H1 (cell line): ENCODE measurements at regions not wholly inside any gene's neighbourhood (a gene's known extent, or its start where the extent isn't known, plus 50 kb on each side); places are given as distances from the start of the nearest gene placed in this dataset.

Source experiments
- CTCF ChIA-PET: fragments of 300-600 bp; sonication (Branson Sonifier 250); formaldehyde crosslinking; loops from one replicate; lab custom pipeline; 2021; ENCODE audit not compliant: partially characterized antibody; lab: Charles Lee
- POLR2A ChIA-PET: fragments of 300-600 bp; sonication (Branson Sonifier 250); formaldehyde crosslinking; loops from one replicate; lab custom pipeline; 2021; ENCODE audit warnings: inconsistent platforms; ENCODE audit not compliant: partially characterized antibody; lab: Charles Lee
- DNase-seq, 2 experiments: peaks; one replicate each; pipeline versions ENCODE4 v3.0.0 to v3.0.0-alpha.2; 2010 to 2022; ENCODE audit warnings: low spot score in 2 of 2, low read depth in 1 of 2, mixed read lengths in 1 of 2
- FAIRE-seq: peaks from 2 replicates; lab custom pipeline; 2011; peaks lifted over from hg19 to GRCh38; lab: Jason Lieb, UNC
- H2AFZ ChIP-seq: 2 replicates; pipeline ENCODE4 v1.8.1; 2012; ENCODE audit warnings: low read length, inconsistent platforms
- H2AK5ac ChIP-seq: 2 replicates; pipeline ENCODE4 v1.6.1; 2013; ENCODE audit warnings: low read depth, low read length
- H2BK120ac ChIP-seq: replicated peaks from 2 replicates; pipeline ENCODE3; 2013; ENCODE audit warnings: low read depth, low read length, inconsistent platforms
- H2BK12ac ChIP-seq: 2 replicates; pipeline ENCODE4 v1.6.1; 2013; ENCODE audit warnings: low read depth, low read length
- H2BK15ac ChIP-seq: 2 replicates; pipeline ENCODE4 v1.6.1; 2013; ENCODE audit warnings: low read length
- H2BK20ac ChIP-seq: 2 replicates; pipeline ENCODE4 v1.6.1; 2013; ENCODE audit warnings: low read length
- H2BK5ac ChIP-seq: 2 replicates; pipeline ENCODE4 v1.6.1; 2013; ENCODE audit warnings: low read depth, low read length
- H3K14ac ChIP-seq: 2 replicates; pipeline ENCODE4 v1.6.1; 2013; ENCODE audit warnings: inconsistent platforms; ENCODE audit not compliant: insufficient read length
- H3K18ac ChIP-seq: 2 replicates; pipeline ENCODE4 v1.6.1; 2013; ENCODE audit warnings: low read length; ENCODE audit errors: extremely low read depth
- H3K23ac ChIP-seq: 2 replicates; pipeline ENCODE4 v1.6.1; 2013; ENCODE audit warnings: inconsistent platforms; ENCODE audit not compliant: insufficient read length
- H3K23me2 ChIP-seq: 2 replicates; pipeline ENCODE4 v1.6.1; 2013; ENCODE audit warnings: low read depth, low read length
- H3K27ac ChIP-seq: 2 replicates; pipeline ENCODE4 v1.6.1; 2011; ENCODE audit warnings: low read depth, low read length, inconsistent platforms
- H3K27me3 ChIP-seq, 4 experiments: replicated peaks in 1 of 4; 1 replicate in 1 of 4; 2 replicates in 3 of 4; pipeline versions ENCODE4 v1.6.1 to v1.8.1; 2011 to 2013; ENCODE audit warnings: low read length in 3 of 4, mild to moderate bottlenecking in 3 of 4, inconsistent platforms in 2 of 4, mixed read lengths in 2 of 4, moderate library complexity in 1 of 4; ENCODE audit not compliant: control insufficient read depth in 3 of 4, insufficient read depth in 3 of 4; ENCODE audit errors: extremely low read depth in 1 of 4
- H3K36me3 ChIP-seq, 4 experiments: 2 replicates each; pipeline versions ENCODE4 v1.6.1 to v1.8.1; 2011 to 2013; ENCODE audit warnings: mild to moderate bottlenecking in 4 of 4, low read length in 3 of 4, moderate library complexity in 2 of 4, control low read depth in 1 of 4, inconsistent platforms in 1 of 4; ENCODE audit not compliant: insufficient read depth in 4 of 4, control insufficient read depth in 2 of 4
- H3K4ac ChIP-seq: replicated peaks from 2 replicates; pipeline ENCODE3; 2013; ENCODE audit warnings: low read length, low read depth, mixed read lengths, inconsistent platforms; ENCODE audit not compliant: insufficient read length
- H3K4me1 ChIP-seq, 4 experiments: replicated peaks in 1 of 4; 1 replicate in 1 of 4; 2 replicates in 3 of 4; pipeline versions ENCODE4 v1.6.1 to v1.8.1; 2011 to 2013; ENCODE audit warnings: low read length in 3 of 4, inconsistent platforms in 2 of 4, mixed read lengths in 1 of 4; ENCODE audit not compliant: insufficient read depth in 4 of 4, control insufficient read depth in 3 of 4
- H3K4me2 ChIP-seq, 2 experiments: 2 replicates each; pipeline versions ENCODE4 v1.6.1 to v1.8.1; 2011 to 2013; ENCODE audit warnings: low read depth in 2 of 2, low read length in 2 of 2, control low read depth in 1 of 2, inconsistent platforms in 1 of 2, mild to moderate bottlenecking in 1 of 2; ENCODE audit not compliant: insufficient read depth in 1 of 2
- H3K4me3 ChIP-seq, 4 experiments: fragments of 200-600, 300-600 bp in 1 of 4; sonication (generic), shearing (Covaris generic), sonication (Bioruptor Twin) in 1 of 4; 2 replicates each; pipeline versions ENCODE4 v1.5.1 to v1.8.1; 2011 to 2016; ENCODE audit warnings: low read length in 4 of 4, low read depth in 3 of 4, control low read depth in 2 of 4, inconsistent platforms in 2 of 4, mild to moderate bottlenecking in 2 of 4, mixed read lengths in 1 of 4, moderate library complexity in 1 of 4; ENCODE audit not compliant: insufficient read depth in 2 of 4; ENCODE audit errors: extremely low read depth in 1 of 4
- H3K56ac ChIP-seq: replicated peaks from 2 replicates; pipeline ENCODE3; 2013; ENCODE audit warnings: low read depth, mild to moderate bottlenecking, mixed read lengths, low read length, inconsistent platforms; ENCODE audit not compliant: insufficient read length
- H3K79me1 ChIP-seq: 2 replicates; pipeline ENCODE4 v1.6.1; 2013; ENCODE audit warnings: low read depth, low read length, control low read depth
- H3K79me2 ChIP-seq, 2 experiments: 2 replicates each; pipeline versions ENCODE4 v1.6.1 to v1.8.1; 2012 to 2013; ENCODE audit warnings: low read length in 2 of 2, mild to moderate bottlenecking in 2 of 2, inconsistent platforms in 1 of 2; ENCODE audit not compliant: insufficient read depth in 2 of 2, control insufficient read depth in 1 of 2
- H3K9ac ChIP-seq, 4 experiments: replicated peaks in 1 of 4; 1 replicate in 1 of 4; 2 replicates in 3 of 4; pipeline versions ENCODE4 v1.6.1 to v1.8.1; 2011 to 2013; ENCODE audit warnings: low read depth in 3 of 4, low read length in 3 of 4, control low read depth in 2 of 4, mild to moderate bottlenecking in 2 of 4, moderate library complexity in 2 of 4, inconsistent platforms in 1 of 4; ENCODE audit errors: extremely low read depth in 1 of 4
- H3K9me3 ChIP-seq, 2 experiments: 2 replicates each; pipeline versions ENCODE4 v1.6.1 to v1.8.1; 2012 to 2013; ENCODE audit warnings: mild to moderate bottlenecking in 2 of 2, moderate library complexity in 2 of 2, control low read depth in 1 of 2, inconsistent platforms in 1 of 2, low read depth in 1 of 2, low read length in 1 of 2, mixed read lengths in 1 of 2; ENCODE audit not compliant: insufficient read depth in 2 of 2
- H4K20me1 ChIP-seq, 2 experiments: replicated peaks in 1 of 2; 2 replicates each; pipeline versions ENCODE3 to v1.8.1; 2011 to 2013; ENCODE audit warnings: inconsistent platforms in 2 of 2, low read length in 2 of 2, mild to moderate bottlenecking in 1 of 2; ENCODE audit not compliant: insufficient read depth in 2 of 2, control insufficient read depth in 1 of 2
- H4K5ac ChIP-seq: 2 replicates; pipeline ENCODE4 v1.6.1; 2013; ENCODE audit warnings: low read length, low read depth, mixed read lengths, inconsistent platforms; ENCODE audit not compliant: insufficient read length
- H4K8ac ChIP-seq: 2 replicates; pipeline ENCODE4 v1.8.0; 2013; ENCODE audit warnings: mild to moderate bottlenecking, moderate library complexity, low read length, inconsistent platforms; ENCODE audit not compliant: insufficient read depth; ENCODE audit errors: extremely low read depth
- H4K91ac ChIP-seq: replicated peaks from 2 replicates; pipeline ENCODE3; 2013; ENCODE audit warnings: low read length, mixed read lengths, inconsistent platforms; ENCODE audit not compliant: insufficient read length
- BCL11A ChIP-seq, 2 experiments: IDR thresholded peaks; one replicate each; pipeline ENCODE4 v1.6.1; 2011; ENCODE audit warnings: low read depth in 2 of 2, low read length in 2 of 2, mild to moderate bottlenecking in 2 of 2
- CEBPB ChIP-seq: IDR thresholded peaks from 2 replicates; pipeline ENCODE4 v1.6.1; 2012; ENCODE audit warnings: low read depth, low read length
- CTBP2 ChIP-seq: IDR thresholded peaks from 2 replicates; pipeline ENCODE4 v1.7.0; 2011; ENCODE audit warnings: borderline replicate concordance, mild to moderate bottlenecking, moderate library complexity, mixed read lengths, low read length; ENCODE audit not compliant: insufficient read depth, insufficient read length
- E2F6 ChIP-seq: IDR thresholded peaks from 2 replicates; pipeline ENCODE4 v1.6.1; 2012; ENCODE audit warnings: inconsistent platforms
- EZH2 ChIP-seq: fragments of 200-600 bp; sonication (generic); IDR thresholded peaks from 2 replicates; pipeline ENCODE4 v1.7.1; 2012; ENCODE audit warnings: low read depth, mild to moderate bottlenecking, moderate library complexity, low read length, inconsistent platforms; ENCODE audit not compliant: severe bottlenecking
- GABPA ChIP-seq: IDR thresholded peaks from 2 replicates; pipeline ENCODE4 v1.6.1; 2011; ENCODE audit warnings: mild to moderate bottlenecking, low read length, moderate library complexity, borderline replicate concordance; ENCODE audit not compliant: insufficient read depth
- JUND ChIP-seq: IDR thresholded peaks from 2 replicates; pipeline ENCODE4 v1.6.1; 2011; ENCODE audit warnings: mild to moderate bottlenecking, improper control_type of control experiment, low read length
- KDM1A ChIP-seq: fragments of 200-600, 300-600 bp; sonication (generic); IDR thresholded peaks from 2 replicates; pipeline ENCODE4 v1.7.1; 2016; ENCODE audit warnings: mild to moderate bottlenecking, low read length, borderline replicate concordance
- KDM4A ChIP-seq: IDR thresholded peaks from one replicate; pipeline ENCODE4 v1.7.1; 2012; ENCODE audit warnings: low read depth, mild to moderate bottlenecking, moderate library complexity, low read length, inconsistent platforms; ENCODE audit not compliant: severe bottlenecking
- RAD21 ChIP-seq, 2 experiments: IDR thresholded peaks in 1 of 2; conservative IDR thresholded peaks in 1 of 2; 2 replicates each; pipeline ENCODE4 v1.6.1; 2011; ENCODE audit warnings: low read depth in 2 of 2, low read length in 2 of 2, improper control_type of control experiment in 1 of 2, inconsistent platforms in 1 of 2, mild to moderate bottlenecking in 1 of 2, moderate library complexity in 1 of 2
- RBBP5 ChIP-seq: IDR thresholded peaks from 2 replicates; pipeline ENCODE4 v1.7.1; 2012; ENCODE audit warnings: low read depth, mild to moderate bottlenecking, inconsistent platforms, low read length, moderate library complexity, borderline replicate concordance
- SIRT6 ChIP-seq: IDR thresholded peaks from one replicate; pipeline ENCODE4 v1.7.1; 2012; ENCODE audit warnings: low read length, inconsistent platforms
- WGBS, 2 experiments: shearing (Covaris generic) in 1 of 2; methylation state at CpG; one replicate each; pipeline versions ENCODE4 v1.1.6 to v1.1.7; 2013 to 2015; ENCODE audit warnings: low lambda C conversion rate in 2 of 2, mixed read lengths in 2 of 2, inconsistent platforms in 1 of 2, low coverage in 1 of 2, missing lambda C conversion rate in 1 of 2; ENCODE audit not compliant: insufficient replicate concordance in 2 of 2, insufficient coverage in 1 of 2, insufficient read length in 1 of 2; ENCODE audit errors: extremely low coverage in 1 of 2, missing lambda C conversion rate in 1 of 2; 5-methylcytosine and 5-hydroxymethylcytosine counted together

- H2BK20ac ChIP-seq, result no peak overlapping the region
- H3K4ac ChIP-seq, result no peak overlapping the region
- CTCF ChIA-PET, result interaction anchor here (1.1 kb wide), 1 partner anchor 526 kb away, joined by 4 read pairs; no protein-coding TSS in a partner anchor
- FAIRE-seq (no peak), DNase-seq (no peak)
- H2AK5ac ChIP-seq, result no peak overlapping the region
- 92% methylated on average over 1 of the region's 1 CpG; no CpG with 5 or more reads in 1 of the 2 experiments for WGBS, 2 experiments
- H2AFZ ChIP-seq, result no peak overlapping the region
- POLR2A ChIA-PET, result interaction anchor here (0.6 kb wide), 1 partner anchor 40 kb away, joined by 3 read pairs; no protein-coding TSS in a partner anchor
- H4K8ac ChIP-seq, result no peak overlapping the region
- H4K5ac ChIP-seq, result no peak overlapping the region
- no peaks in the 10 kb centered on the region for H3K79me2 ChIP-seq
- no peak overlapping the region for H3K27ac ChIP-seq
- no peaks in the 10 kb centered on the region for H3K23me2 ChIP-seq
- no peaks in the 10 kb centered on the region; a peak in 1 of 7 replicates for H3K27me3 ChIP-seq
- H3K4me3 ChIP-seq, result no peak overlapping the region
- no peaks in the 10 kb centered on the region for H3K36me3 ChIP-seq
- H3K18ac ChIP-seq, result no peak overlapping the region
- no peak overlapping the region for H3K23ac ChIP-seq
- H3K79me1 ChIP-seq, result no peaks in the 10 kb centered on the region
- H3K9ac ChIP-seq, result no peak overlapping the region
- no peak overlapping the region for H3K14ac ChIP-seq
- no peak overlapping the region for H4K91ac ChIP-seq
- H2BK5ac ChIP-seq, result no peak overlapping the region
- no peaks in the 10 kb centered on the region for H4K20me1 ChIP-seq
- H2BK15ac ChIP-seq, result no peak overlapping the region
- H2BK120ac ChIP-seq, result no peak overlapping the region
- no peak overlapping the region for H3K4me2 ChIP-seq
- no peak overlapping the region for H3K56ac ChIP-seq
- no peaks in the 10 kb centered on the region for H3K9me3 ChIP-seq
- H3K4me1 ChIP-seq, result peaks cover 0 to 6% (median 3%) of the 10 kb centered on the region in 4 experiments; a peak in 4 of 7 replicates
- H2BK12ac ChIP-seq, result no peak overlapping the region
- TF ChIP-seq JUND (no peak), RBBP5 (no peak), CEBPB (no peak), EZH2 (no peak), BCL11A (IDR thresholded peaks at IDR 0.05; ENCODE audit: low read depth in 2 of 2, low read length in 2 of 2) (no peak), GABPA (no peak), KDM1A (no peak), E2F6 (no peak), KDM4A (no peak), CTBP2 (no peak), RAD21 (IDR thresholded peaks at IDR 0.05 in 1 of 2, conservative IDR thresholded peaks at IDR 0.05 in 1 of 2; ENCODE audit: low read depth in 2 of 2, low read length in 2 of 2) (no peak), SIRT6 (no peak)
Measured at GRCh38 chr5:125331987-125332598, 585.7 kb upstream of the ZNF608 start.
